Activated CD4-positive, alpha-beta T cell treated with anti-CD3 and anti-CD28 coated beads for 36 hours (primary cell): ENCODE measurements at regions not wholly inside any gene's neighbourhood (a gene's known extent, or its start where the extent isn't known, plus 50 kb on each side); places are given as distances from the start of the nearest gene placed in this dataset.

Source experiments
- ATAC-seq: fragments of 200-7000 bp; cut with Tn5 transposase; one replicate; pipeline ENCODE4 v1.10.0; 2021; ENCODE audit warnings: mild to moderate bottlenecking, moderate library complexity
- CTCF ChIA-PET: fragments of 350-600 bp; sonication (Branson Sonifier 250); formaldehyde crosslinking; loops from one replicate; lab custom pipeline; 2021; ENCODE audit warnings: antibody characterized with exemption; lab: Charles Lee
- POLR2A ChIA-PET: fragments of 350-600 bp; sonication (Branson Sonifier 250); formaldehyde crosslinking; loops from one replicate; lab custom pipeline; 2021; ENCODE audit warnings: antibody characterized with exemption, inconsistent platforms; lab: Charles Lee
- DNase-seq: peaks from one replicate; pipeline ENCODE4 v3.0.0-alpha.2; 2020
- H3K27ac Mint-ChIP-seq: one replicate; pipeline ENCODE4 v1.8.0; 2021; ENCODE audit warnings: mixed read lengths
- H3K27me3 Mint-ChIP-seq: one replicate; pipeline ENCODE4 v1.8.0; 2021; ENCODE audit warnings: mixed read lengths
- H3K36me3 Mint-ChIP-seq: one replicate; pipeline ENCODE4 v1.8.0; 2021; ENCODE audit warnings: low read depth, mixed read lengths
- H3K4me1 Mint-ChIP-seq: one replicate; pipeline ENCODE4 v1.8.0; 2021; ENCODE audit warnings: mixed read lengths
- H3K4me3 Mint-ChIP-seq: one replicate; pipeline ENCODE4 v1.8.0; 2021; ENCODE audit warnings: mild to moderate bottlenecking, moderate library complexity, mixed read lengths
- H3K9me3 Mint-ChIP-seq: one replicate; pipeline ENCODE4 v1.8.0; 2021; ENCODE audit warnings: low read depth, mixed read lengths
- intact Hi-C, 2 experiments: fragments of 100-400 bp; cut with DNase I in 1 of 2; cut with micrococcal nuclease in 1 of 2; formaldehyde crosslinking; loops; one replicate each; pipeline versions ENCODE4 v1.14.2 to v1.15.1; 2022 to 2024; cut with DNase I, micrococcal nuclease

GRCh38 chr16:65222536-65222935 is 100.7 kb upstream of the CDH11 start:
- Mint-ChIP-seq H3K27me3 (no peaks in the 10 kb centered on the region), H3K4me3 (no peak overlapping the region), H3K9me3 (peaks cover 1% of the 10 kb centered on the region), H3K27ac (no peak overlapping the region), H3K4me1 (no peaks in the 10 kb centered on the region), H3K36me3 (no peaks in the 10 kb centered on the region)
- ChIA-PET CTCF (no interaction called here), POLR2A (no interaction called here)
- intact Hi-C loops: no loop called here
- DNase-seq: no peak
- no peak for ATAC-seq

- Mint-ChIP-seq H3K4me1 (no peaks in the 10 kb centered on the region), H3K9me3 (peaks cover 1% of the 10 kb centered on the region), H3K4me3 (no peak overlapping the region), H3K27me3 (no peaks in the 10 kb centered on the region), H3K27ac (no peak overlapping the region), H3K36me3 (no peaks in the 10 kb centered on the region)
- DNase-seq (no peak), ATAC-seq (no peak)
- CTCF ChIA-PET: no interaction called here
- intact Hi-C loops: no loop called here
- POLR2A ChIA-PET: no interaction called here
Observed at GRCh38 chr16:65222049-65222448, 100.2 kb upstream of the CDH11 start.

- ChIA-PET CTCF (no interaction called here), POLR2A (no interaction called here)
- no peak overlapping the region for H3K4me3 Mint-ChIP-seq
- DNase-seq: no peak
- ATAC-seq: no peak
- no peak overlapping the region for H3K27ac Mint-ChIP-seq
- H3K9me3 Mint-ChIP-seq: peaks cover 1% of the 10 kb centered on the region
- intact Hi-C loops: no loop called here
- no peaks in the 10 kb centered on the region for H3K4me1 Mint-ChIP-seq
- no peaks in the 10 kb centered on the region for H3K27me3 Mint-ChIP-seq
- H3K36me3 Mint-ChIP-seq: no peaks in the 10 kb centered on the region
Observed at GRCh38 chr16:65219786-65220185, 97.9 kb upstream of the CDH11 start.

DNA sequence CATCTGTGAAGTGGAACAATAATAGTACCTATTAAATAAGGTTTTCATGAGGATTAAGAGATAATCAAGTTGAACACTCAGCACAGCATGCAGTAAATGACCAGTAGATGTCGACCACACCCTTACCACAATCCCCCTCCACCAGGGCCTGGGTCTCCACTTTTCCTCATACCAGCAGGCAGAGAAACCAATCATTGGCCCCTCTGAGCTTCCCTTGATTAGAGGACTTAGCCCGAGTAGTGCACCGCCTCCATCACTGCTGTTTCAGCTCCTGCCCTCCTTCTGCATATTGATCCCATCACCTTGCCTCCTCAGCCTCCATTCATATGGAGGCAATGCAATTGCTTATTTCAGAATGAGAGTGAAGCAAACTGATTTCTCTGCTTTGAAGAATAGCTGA is 96.5 kb upstream of the CDH11 start:
- H3K4me3 Mint-ChIP-seq: no peak overlapping the region
- H3K9me3 Mint-ChIP-seq: peaks cover 1% of the 10 kb centered on the region
- ATAC-seq (no peak), DNase-seq (no peak)
- ChIA-PET POLR2A (no interaction called here), CTCF (no interaction called here)
- no peaks in the 10 kb centered on the region for H3K4me1 Mint-ChIP-seq
- no peaks in the 10 kb centered on the region for H3K27me3 Mint-ChIP-seq
- intact Hi-C loops: no loop called here
- no peak overlapping the region for H3K27ac Mint-ChIP-seq
- H3K36me3 Mint-ChIP-seq: no peaks in the 10 kb centered on the region

DNA sequence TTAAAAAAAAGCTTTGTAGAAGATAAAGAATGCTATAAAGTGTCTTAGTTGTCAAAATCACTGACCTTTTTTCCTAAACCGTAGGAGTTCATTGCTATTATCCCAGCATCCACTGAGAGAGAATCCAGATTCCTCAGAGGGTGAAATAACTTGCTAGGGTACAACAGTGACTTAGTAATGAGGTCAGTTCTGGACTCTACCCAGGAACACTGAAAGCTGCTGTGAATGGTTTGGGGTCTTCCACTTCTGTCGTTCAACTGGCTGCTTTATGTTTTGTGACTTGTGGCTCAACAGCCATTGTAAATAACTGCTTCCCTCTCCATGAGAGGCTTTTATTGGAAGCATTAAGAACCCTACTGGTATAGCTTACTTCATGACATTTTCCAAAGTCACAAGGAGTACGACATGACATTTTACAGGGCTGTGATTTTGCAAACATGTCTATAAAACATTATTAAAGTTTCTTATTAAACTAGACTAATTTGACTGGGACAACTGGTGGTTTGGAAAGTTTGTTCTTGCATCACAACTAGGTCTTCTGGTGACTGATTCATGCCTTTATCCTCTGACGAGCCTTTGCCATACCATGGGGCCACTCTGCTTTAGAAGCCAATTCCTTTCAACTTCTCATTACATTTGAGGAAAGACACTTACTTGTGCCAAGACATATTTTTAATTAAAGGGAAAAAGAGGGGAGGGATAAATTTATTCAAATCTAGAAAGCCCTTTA is 92.2 kb upstream of the CDH11 start:
- ATAC-seq: no peak
- POLR2A ChIA-PET: no interaction called here
- no peak for DNase-seq
- no peak overlapping the region for H3K4me3 Mint-ChIP-seq
- CTCF ChIA-PET: interaction anchor here (0.7 kb wide), 1 partner anchor 276 kb away, joined by 4 read pairs; no protein-coding TSS in a partner anchor
- no peaks in the 10 kb centered on the region for H3K36me3 Mint-ChIP-seq
- no peaks in the 10 kb centered on the region for H3K9me3 Mint-ChIP-seq
- intact Hi-C loops: no loop called here
- H3K27ac Mint-ChIP-seq: no peak overlapping the region
- no peaks in the 10 kb centered on the region for H3K27me3 Mint-ChIP-seq
- H3K4me1 Mint-ChIP-seq: no peaks in the 10 kb centered on the region

DNA sequence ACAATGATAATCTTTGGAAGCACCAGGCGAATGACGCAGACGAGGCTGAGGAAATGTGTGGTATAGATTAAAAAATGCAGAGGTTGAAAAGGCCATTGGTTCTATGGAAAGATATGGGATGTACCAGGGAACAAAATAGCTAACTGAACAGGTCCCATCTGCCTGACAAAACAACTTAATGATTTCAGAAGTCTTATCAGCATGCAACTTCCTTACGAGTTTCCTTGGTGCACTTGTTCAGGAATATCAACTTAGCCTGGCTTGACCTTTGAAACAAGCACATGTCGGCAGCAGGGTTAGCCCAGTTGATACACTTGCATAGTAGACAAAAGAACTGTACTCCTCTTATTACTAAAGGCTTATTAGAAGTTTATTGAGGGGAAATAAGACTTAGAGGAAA is 90.9 kb upstream of the CDH11 start:
- no peak for ATAC-seq
- POLR2A ChIA-PET: no interaction called here
- H3K4me1 Mint-ChIP-seq: no peaks in the 10 kb centered on the region

DNA sequence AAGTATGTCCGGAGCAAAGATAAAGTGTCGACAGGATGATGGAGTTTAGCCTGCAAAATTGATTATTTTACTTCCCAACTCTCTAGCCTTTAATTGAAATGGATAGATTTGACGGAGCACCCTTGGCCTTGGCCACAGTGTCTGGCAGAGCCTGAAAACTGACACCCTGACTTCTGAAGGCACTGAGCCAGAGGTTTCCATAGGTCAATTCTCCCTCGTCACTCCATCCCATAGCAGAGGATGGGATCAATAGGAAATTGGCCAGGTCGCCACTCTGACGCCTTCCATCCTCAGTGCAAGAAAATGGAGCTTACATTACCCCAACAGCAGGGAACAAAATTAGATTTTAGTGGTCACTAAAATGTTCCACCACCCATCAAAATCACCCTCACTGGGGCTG is 90.4 kb upstream of the CDH11 start:
- Mint-ChIP-seq H3K27ac (no peak overlapping the region), H3K27me3 (no peaks in the 10 kb centered on the region), H3K4me1 (no peaks in the 10 kb centered on the region), H3K9me3 (no peaks in the 10 kb centered on the region), H3K4me3 (no peak overlapping the region), H3K36me3 (no peaks in the 10 kb centered on the region)
- intact Hi-C loops: no loop called here
- ATAC-seq (no peak), DNase-seq (no peak)
- POLR2A ChIA-PET: no interaction called here
- CTCF ChIA-PET: no interaction called here

More for the DNA sequence above, 90.9 kb upstream of the CDH11 start:
- Mint-ChIP-seq H3K9me3 (no peaks in the 10 kb centered on the region), H3K36me3 (no peaks in the 10 kb centered on the region), H3K4me3 (no peak overlapping the region), H3K27ac (no peak overlapping the region), H3K27me3 (no peaks in the 10 kb centered on the region)
- no peak for DNase-seq
- CTCF ChIA-PET: no interaction called here
- intact Hi-C loops: no loop called here

DNA sequence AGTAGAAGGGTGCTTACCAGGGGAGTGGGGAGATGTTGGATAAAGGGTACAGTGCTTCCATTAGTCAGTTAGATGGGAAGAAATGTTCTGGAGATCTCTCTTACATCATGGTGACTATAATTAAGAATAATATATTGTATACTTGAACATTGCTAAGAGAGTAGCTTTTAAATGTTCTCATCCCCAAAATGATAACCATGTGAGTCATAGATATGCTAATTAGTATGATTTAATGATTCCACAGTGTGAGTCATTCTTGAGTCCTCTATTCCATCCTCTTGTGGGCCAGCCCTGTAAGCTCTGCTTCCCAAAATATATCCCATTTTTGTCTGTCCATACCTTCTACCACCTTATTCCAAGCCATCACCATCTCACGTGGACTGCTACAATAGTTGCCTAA is 80.6 kb upstream of the CDH11 start:
- ATAC-seq: no peak
- no peak for DNase-seq
- intact Hi-C loops: no loop called here
- POLR2A ChIA-PET: no interaction called here
- CTCF ChIA-PET: no interaction called here
- H3K4me1 Mint-ChIP-seq: no peaks in the 10 kb centered on the region
- H3K27ac Mint-ChIP-seq: no peak overlapping the region
- H3K9me3 Mint-ChIP-seq: peaks cover 10% of the 10 kb centered on the region
- H3K27me3 Mint-ChIP-seq: no peaks in the 10 kb centered on the region
- no peaks in the 10 kb centered on the region for H3K36me3 Mint-ChIP-seq
- H3K4me3 Mint-ChIP-seq: no peak overlapping the region

DNA sequence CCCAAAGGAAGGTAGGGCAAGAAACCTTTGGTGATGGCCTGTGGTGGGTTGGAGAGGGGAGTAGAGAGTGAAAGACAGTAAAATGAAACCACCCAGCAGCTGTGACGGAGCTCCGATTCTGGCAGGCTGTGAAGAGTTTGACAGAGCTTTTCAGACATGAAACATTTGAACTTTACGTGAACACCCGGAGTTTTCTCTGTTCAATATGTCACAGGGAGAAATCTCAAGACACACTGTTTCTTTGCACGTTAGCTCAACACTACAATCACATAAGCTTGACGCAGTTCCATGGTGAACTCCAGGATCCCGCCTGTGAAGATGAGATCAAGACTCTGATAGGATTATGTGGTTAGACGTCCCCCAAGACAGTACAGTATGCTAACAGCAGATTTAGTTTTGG is 79.6 kb upstream of the CDH11 start:
- H3K27me3 Mint-ChIP-seq: no peaks in the 10 kb centered on the region
- H3K9me3 Mint-ChIP-seq: peaks cover 12% of the 10 kb centered on the region
- CTCF ChIA-PET: no interaction called here
- no peak overlapping the region for H3K27ac Mint-ChIP-seq
- H3K4me1 Mint-ChIP-seq: no peaks in the 10 kb centered on the region
- H3K36me3 Mint-ChIP-seq: no peaks in the 10 kb centered on the region
- no peak for ATAC-seq
- DNase-seq: no peak
- intact Hi-C loops: no loop called here
- no peak overlapping the region for H3K4me3 Mint-ChIP-seq
- POLR2A ChIA-PET: interaction anchor here (0.6 kb wide), 1 partner anchor 589 kb away, joined by 3 read pairs; no protein-coding TSS in a partner anchor

DNA sequence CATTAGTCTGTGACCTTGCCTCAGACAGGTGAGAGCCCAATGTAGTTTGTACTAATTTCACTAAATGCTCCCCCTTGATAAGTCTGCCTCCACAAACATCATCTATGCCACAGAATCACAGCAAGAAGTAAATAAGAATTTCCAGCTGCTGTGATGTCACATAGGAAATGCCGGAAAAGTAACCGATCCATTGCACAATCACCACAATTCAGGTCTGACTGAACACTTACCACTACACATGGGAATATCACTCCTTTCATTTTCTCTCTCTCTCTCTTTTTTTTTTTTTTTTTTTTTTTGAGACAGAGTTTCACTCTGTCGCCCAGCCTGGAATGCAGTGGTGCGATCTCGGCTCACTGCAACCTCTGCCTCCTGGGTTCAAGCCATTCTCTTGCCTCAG is 79.0 kb upstream of the CDH11 start:
- H3K9me3 Mint-ChIP-seq: peaks cover 12% of the 10 kb centered on the region
- H3K4me3 Mint-ChIP-seq: no peak overlapping the region
- intact Hi-C loops: no loop called here
- ChIA-PET POLR2A (interaction anchor here (0.6 kb wide), 1 partner anchor 588 kb away, joined by 3 read pairs; no protein-coding TSS in a partner anchor), CTCF (no interaction called here)
- no peak overlapping the region for H3K27ac Mint-ChIP-seq
- no peaks in the 10 kb centered on the region for H3K4me1 Mint-ChIP-seq
- no peaks in the 10 kb centered on the region for H3K36me3 Mint-ChIP-seq
- ATAC-seq (no peak), DNase-seq (no peak)
- H3K27me3 Mint-ChIP-seq: no peaks in the 10 kb centered on the region

- no peak overlapping the region for H3K4me3 Mint-ChIP-seq
- H3K27ac Mint-ChIP-seq: no peak overlapping the region
- intact Hi-C loops: no loop called here
- peaks cover 12% of the 10 kb centered on the region for H3K9me3 Mint-ChIP-seq
- no peak for ATAC-seq
- DNase-seq: no peak
- ChIA-PET CTCF (no interaction called here), POLR2A (no interaction called here)
- no peaks in the 10 kb centered on the region for H3K4me1 Mint-ChIP-seq
- no peaks in the 10 kb centered on the region for H3K36me3 Mint-ChIP-seq
- no peaks in the 10 kb centered on the region for H3K27me3 Mint-ChIP-seq
Observed at GRCh38 chr16:65200156-65200773, 78.4 kb upstream of the CDH11 start.

GRCh38 chr16:65196420-65197075 is 74.7 kb upstream of the CDH11 start:
- ChIA-PET POLR2A (no interaction called here), CTCF (no interaction called here)
- Mint-ChIP-seq H3K36me3 (no peaks in the 10 kb centered on the region), H3K9me3 (peaks cover 5% of the 10 kb centered on the region), H3K4me1 (no peaks in the 10 kb centered on the region), H3K27ac (no peak overlapping the region), H3K27me3 (no peaks in the 10 kb centered on the region), H3K4me3 (no peak overlapping the region)
- DNase-seq (no peak), ATAC-seq (no peak)
- intact Hi-C loops: no loop called here
